ENCODE measurements at regions not wholly inside any gene's neighbourhood (a gene's known extent, or its start where the extent isn't known, plus 50 kb on each side); places are given as distances from the start of the nearest gene placed in this dataset.

DNA sequence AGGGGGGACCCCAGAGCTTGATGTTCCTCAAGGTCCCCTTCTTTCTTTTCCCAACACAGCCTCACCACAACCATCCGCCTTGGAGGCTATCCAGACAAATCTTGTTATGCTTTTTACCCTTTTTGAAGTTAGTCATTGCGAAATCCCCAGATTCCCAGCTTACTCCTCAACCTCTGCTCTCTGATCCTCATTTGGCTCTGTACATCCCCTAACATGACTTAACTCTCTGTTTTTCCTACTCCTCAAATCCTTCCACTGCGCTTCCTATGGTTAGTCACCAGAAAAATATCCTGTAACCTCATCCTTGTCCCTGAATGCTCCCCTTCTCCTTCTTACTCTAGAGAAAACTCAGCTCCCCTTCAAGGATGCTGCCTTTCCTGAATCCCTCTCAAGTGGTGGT is 189.1 kb upstream of the POU3F1 start (continued):
- TF ChIP-seq EP300 (IDR thresholded peaks at IDR 0.05; ENCODE audit: low read length), result no peak
- no peak for TF ChIP-seq ZC3H8 (IDR thresholded peaks at IDR 0.05)
- no peak for TF ChIP-seq SRSF3 (IDR thresholded peaks at IDR 0.05; ENCODE audit: insufficient read depth, low read length)
- no peak for TF ChIP-seq CBFA2T3 (IDR thresholded peaks at IDR 0.05)
- TF ChIP-seq PRMT5 (CRISPR knock-in tag; IDR thresholded peaks at IDR 0.05), result no peak

DNA sequence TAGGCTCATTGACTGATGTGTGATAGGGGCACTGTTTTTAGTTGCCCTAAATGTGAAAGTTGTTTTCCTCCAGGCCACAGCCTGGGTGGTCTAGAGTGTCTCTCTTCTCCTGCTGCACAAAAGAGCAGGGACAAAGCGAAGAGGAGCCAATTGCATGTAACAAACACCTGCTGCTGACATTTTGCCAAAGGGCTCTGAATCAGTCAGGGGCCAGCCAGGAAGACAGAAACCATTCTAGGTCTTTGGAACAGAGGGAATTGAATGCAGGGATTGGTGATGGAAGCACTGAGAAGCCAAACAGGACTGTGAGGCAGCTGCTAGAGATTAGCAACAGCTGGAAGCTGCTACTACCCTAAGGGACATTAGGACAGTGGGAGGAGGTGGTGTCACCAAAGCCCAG is 185.3 kb upstream of the POU3F1 start:
- Histone ChIP-seq H3K4me2 (ENCODE audit: insufficient read depth, low read length) (no peak overlapping the region), H3K4me3 (no peak overlapping the region), H3K27me3 (ENCODE audit: control insufficient read depth in 2 of 2, insufficient read depth in 2 of 2, low read length in 2 of 2) (peaks cover 27 to 38% of the 10 kb centered on the region in 2 experiments; a peak in 4 of 5 replicates), H3K9me3 (replicated peaks; ENCODE audit: control insufficient read depth, insufficient read depth, low read depth, low read length) (no peaks in the 10 kb centered on the region), H3K79me2 (ENCODE audit: control insufficient read depth, insufficient read depth, low read length) (no peaks in the 10 kb centered on the region), H4K20me1 (replicated peaks; ENCODE audit: control insufficient read depth, insufficient read depth, low read length) (no peaks in the 10 kb centered on the region), H3K4me1 (replicated peaks in 1 of 2; ENCODE audit: control insufficient read depth in 2 of 2, insufficient read depth in 2 of 2, low read length in 2 of 2) (no peaks in the 10 kb centered on the region), H3K9ac (ENCODE audit: insufficient read depth in 1 of 2, low read depth in 2 of 2, low read length in 2 of 2) (no peak overlapping the region), H3K9me1 (ENCODE audit: control insufficient read depth, insufficient read depth, low read length) (no peaks in the 10 kb centered on the region), H2AFZ (ENCODE audit: low read depth, low read length) (no peak overlapping the region), H3K27ac (ENCODE audit: extremely low read depth, low read depth, low read length) (no peak overlapping the region), H3K36me3 (ENCODE audit: control insufficient read depth, insufficient read depth, low read length) (no peaks in the 10 kb centered on the region)
- intact Hi-C loops (cut with micrococcal nuclease) (no loop called here), in situ Hi-C loops (cut with MboI) (no loop called here)
- POLR2A ChIA-PET, result no interaction called here
- DNase-seq (ENCODE audit: extremely low read depth in 1 of 4, low spot score in 3 of 4), result no peak
- no peak for TF ChIP-seq ARNT (IDR thresholded peaks at IDR 0.05)
- TF ChIP-seq, protein P1, sequence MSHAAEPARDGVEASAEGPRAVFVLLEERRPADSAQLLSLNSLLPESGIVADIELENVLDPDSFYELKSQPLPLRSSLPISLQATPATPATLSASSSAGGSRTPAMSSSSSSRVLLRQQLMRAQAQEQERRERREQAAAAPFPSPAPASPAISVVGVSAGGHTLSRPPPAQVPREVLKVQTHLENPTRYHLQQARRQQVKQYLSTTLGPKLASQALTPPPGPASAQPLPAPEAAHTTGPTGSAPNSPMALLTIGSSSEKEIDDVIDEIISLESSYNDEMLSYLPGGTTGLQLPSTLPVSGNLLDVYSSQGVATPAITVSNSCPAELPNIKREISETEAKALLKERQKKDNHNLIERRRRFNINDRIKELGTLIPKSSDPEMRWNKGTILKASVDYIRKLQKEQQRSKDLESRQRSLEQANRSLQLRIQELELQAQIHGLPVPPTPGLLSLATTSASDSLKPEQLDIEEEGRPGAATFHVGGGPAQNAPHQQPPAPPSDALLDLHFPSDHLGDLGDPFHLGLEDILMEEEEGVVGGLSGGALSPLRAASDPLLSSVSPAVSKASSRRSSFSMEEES (CRISPR knock-in tag; IDR thresholded peaks at IDR 0.05), result no peak
- TF ChIP-seq PTBP1 (IDR thresholded peaks at IDR 0.05; ENCODE audit: low read depth, low read length), result no peak
- TF ChIP-seq ZNF282 (CRISPR knock-in tag; IDR thresholded peaks at IDR 0.05), result no peak
- TF ChIP-seq ZNF436 (CRISPR knock-in tag; IDR thresholded peaks at IDR 0.05), result no peak
- TF ChIP-seq, protein P2, sequence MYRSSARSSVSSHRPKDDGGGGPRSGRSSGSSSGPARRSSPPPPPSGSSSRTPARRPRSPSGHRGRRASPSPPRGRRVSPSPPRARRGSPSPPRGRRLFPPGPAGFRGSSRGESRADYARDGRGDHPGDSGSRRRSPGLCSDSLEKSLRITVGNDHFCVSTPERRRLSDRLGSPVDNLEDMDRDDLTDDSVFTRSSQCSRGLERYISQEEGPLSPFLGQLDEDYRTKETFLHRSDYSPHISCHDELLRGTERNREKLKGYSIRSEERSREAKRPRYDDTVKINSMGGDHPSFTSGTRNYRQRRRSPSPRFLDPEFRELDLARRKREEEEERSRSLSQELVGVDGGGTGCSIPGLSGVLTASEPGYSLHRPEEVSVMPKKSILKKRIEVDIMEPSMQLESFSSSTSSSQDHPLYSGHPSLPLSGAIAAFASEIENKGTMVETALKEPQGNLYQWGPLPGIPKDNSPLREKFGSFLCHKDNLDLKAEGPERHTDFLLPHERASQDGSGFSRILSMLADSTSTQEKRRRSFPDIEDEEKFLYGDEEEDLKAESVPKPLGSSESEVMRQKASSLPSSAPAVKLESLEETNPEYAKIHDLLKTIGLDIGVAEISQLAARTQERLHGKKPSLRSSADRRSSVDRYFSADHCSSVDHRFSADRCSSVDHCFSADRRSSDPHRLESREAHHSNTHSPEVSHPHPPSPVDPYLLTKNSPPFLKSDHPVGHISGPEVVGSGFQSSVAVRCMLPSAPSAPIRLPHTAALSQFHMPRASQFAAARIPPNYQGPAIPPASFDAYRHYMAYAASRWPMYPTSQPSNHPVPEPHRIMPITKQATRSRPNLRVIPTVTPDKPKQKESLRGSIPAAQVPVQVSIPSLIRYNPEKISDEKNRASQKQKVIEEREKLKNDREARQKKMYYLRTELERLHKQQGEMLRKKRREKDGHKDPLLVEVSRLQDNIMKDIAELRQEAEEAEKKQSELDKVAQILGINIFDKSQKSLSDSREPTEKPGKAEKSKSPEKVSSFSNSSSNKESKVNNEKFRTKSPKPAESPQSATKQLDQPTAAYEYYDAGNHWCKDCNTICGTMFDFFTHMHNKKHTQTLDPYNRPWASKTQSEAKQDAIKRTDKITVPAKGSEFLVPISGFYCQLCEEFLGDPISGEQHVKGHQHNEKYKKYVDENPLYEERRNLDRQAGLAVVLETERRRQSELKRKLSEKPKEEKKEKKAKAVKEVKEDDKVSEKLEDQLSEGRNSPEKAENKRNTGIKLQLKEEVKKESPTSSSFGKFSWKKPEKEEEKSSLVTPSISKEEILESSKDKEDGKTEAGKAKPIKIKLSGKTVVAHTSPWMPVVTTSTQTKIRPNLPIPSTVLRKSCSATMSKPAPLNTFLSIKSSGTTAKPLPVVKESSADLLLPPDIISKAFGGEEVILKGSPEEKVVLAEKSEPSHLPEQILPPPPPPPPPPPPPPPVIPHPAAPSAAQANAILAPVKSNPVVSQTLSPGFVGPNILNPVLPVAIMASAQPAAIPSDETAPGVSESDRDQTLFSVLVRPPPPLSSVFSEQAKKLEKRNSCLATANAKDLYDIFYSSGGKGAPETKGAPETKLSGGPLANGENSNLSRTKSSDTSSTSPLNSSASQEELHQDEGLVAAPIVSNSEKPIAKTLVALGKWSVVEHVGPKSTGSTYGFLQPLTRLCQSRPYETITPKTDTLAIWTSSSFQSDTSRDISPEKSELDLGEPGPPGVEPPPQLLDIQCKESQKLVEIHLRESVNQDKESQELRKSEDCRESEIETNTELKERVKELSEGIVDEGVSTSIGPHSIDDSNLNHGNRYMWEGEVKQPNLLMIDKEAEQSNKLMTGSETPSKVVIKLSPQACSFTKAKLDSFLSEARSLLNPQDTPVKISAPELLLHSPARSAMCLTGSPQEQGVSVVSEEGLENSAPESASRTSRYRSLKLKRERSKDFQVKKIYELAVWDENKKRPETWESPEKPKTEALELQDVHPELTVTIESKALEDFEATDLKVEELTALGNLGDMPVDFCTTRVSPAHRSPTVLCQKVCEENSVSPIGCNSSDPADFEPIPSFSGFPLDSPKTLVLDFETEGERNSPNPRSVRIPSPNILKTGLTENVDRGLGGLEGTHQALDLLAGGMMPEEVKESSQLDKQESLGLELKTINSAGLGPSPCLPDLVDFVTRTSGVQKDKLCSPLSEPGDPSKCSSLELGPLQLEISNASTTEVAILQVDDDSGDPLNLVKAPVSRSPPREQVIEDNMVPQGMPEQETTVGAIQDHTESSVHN (IDR thresholded peaks at IDR 0.05; ENCODE audit: borderline replicate concordance in 1 of 2, low read depth in 1 of 2), result no peak
- no peak for TF ChIP-seq TFAM (CRISPR knock-in tag; conservative IDR thresholded peaks at IDR 0.05)
- TF ChIP-seq NUFIP1 (IDR thresholded peaks at IDR 0.05; ENCODE audit: partially characterized antibody), result no peak
- 0% methylated on average over 1 of the region's 1 CpG for WGBS (ENCODE audit: insufficient coverage, low coverage, missing lambda C conversion rate)
- CTCF ChIA-PET (ENCODE audit: low intra/inter-chr PET ratio), result no interaction called here
- BruUV-seq (replicated peaks), result no TSS peak
- ATAC-seq, result no peak
- no peak for FAIRE-seq

Data from K562 (cell line).